ENCODE measurements at regions not wholly inside any gene's neighbourhood (a gene's known extent, or its start where the extent isn't known, plus 50 kb on each side); places are given as distances from the start of the nearest gene placed in this dataset.

DNA sequence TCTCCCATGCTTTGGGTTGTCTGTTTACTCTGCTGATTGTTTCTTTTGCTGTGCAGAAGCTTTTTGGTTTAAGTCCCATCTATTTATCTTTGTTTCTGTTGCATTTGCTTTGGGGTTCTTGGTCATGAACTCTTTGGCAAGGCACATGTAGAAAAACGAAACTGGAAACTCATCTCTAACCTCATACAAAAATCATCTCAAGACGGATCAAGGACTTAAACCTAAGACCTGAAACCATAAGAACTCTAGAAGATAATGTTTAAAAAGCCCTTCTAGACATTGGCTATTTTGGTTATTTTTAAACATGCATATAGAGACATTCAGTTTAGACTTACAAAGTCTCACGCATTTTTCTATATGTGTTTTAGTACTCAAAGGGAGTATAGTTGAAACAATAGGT lies 1164.3 kb upstream of the GYPC start:
- no peak for DNase-seq (ENCODE audit: low spot score)

DNA sequence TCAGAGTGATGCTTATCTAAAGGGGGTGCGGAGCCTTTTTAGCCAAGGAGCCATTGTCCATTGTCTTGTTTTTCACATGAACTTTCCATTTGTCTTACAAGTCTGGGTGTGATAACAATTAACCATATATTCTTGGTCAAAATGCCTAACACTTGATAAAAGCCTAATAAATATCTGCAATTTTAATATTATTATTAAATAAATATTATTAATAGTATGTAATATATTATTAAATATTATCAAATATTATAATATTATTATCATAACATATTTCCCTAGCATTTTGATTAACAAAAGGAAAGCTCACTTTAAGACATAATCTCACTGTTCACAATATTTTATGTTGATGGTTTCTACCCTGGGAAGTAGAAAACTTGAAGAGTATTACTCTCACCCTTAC lies 1143.6 kb upstream of the GYPC start:
- DNase-seq (ENCODE audit: low spot score), result no peak

DNA sequence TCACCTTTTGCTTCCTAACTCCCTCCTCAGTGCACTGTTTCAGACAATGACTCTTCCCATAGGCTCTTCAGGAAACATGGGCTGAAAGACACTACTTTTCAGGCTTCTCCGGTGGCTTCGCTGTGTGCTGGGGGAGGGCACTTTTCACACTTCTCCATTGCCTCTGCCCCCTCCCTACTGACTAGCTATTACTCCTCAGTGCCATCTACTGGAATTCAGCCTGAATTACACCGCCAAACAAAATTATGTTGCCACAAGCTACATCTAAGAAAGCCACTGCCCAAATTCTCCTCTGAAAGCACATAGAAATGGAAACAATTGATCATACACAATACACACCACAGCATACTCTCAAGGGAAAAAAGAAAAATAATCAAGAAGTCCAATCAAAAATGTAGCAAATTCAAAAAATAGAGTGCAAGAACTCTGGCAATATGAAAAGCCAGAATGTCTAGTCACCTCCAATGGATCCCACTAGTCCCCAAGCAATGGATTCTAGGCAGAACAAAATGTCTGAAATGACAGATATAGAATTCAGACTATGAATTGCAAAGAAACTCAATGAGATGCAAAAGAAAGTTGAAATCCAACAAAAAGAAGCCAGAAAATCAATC lies 1139.4 kb upstream of the GYPC start:
- no peak for DNase-seq (ENCODE audit: low spot score)

DNA sequence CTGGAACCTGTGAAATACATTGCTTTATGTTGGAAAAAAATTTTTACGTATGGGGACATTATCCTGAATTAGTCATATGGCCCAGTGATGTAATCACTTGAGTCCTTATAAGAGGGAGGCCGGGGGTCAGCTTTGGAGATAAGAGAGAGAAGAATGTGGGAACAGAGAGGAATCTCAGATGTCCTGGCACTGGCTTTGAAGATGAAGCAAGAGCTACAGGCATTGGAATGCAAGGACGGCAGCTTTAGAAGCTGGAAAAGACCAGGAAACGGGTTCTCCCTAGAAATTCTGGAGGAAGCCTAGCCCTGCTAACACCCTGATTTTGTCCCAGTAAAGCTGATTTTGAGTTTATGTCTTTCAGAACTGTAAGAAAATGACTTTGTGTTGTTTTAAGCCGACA lies 1129.9 kb upstream of the GYPC start:
- DNase-seq (ENCODE audit: low spot score), result no peak

DNA sequence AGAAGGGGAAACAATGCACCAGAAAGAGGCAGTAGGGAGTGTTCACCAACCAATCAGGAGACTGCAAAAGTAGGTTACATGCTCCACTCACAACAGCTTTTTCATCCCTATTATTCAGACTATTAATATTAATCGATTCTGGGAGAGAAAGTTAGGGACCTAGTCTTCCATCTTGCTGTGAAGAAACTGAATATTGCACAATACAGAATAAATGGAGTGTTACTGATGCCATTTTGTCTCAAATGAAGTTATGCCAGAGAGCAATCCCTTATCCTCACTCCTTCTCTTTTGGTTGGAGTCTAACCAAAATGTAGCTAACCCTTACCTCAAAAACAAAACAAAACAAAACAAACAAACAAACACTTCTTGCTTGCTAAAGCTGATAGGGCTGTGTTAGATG lies 1120.9 kb upstream of the GYPC start:
- no peak for DNase-seq (ENCODE audit: low spot score)

DNA sequence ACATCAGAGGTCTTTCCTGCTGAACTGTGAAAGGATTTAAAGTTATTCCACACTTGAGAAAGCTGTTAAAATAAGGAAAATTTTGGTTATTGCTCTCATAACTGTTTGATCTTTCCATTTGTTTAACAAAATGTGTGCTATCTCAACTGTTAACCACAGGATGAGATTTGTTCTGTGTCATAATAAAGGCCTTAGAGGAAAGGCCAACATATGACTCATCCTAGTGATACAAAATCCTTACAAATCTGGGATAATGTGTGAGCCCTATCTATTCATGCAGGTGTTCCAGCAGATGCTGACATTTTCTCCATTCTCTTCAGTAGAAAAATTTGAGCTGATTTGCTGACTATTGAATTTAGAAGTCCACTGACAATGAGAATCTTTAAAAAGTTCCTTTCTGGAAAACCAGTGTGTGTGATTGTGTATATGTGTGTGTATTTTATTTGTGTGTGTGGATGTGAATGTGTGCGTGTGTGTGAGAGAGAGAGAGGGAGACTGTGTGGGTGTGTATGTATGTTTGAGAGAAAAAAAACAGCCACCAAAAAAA lies 1111.9 kb upstream of the GYPC start:
- no peak for DNase-seq (ENCODE audit: low spot score)

DNA sequence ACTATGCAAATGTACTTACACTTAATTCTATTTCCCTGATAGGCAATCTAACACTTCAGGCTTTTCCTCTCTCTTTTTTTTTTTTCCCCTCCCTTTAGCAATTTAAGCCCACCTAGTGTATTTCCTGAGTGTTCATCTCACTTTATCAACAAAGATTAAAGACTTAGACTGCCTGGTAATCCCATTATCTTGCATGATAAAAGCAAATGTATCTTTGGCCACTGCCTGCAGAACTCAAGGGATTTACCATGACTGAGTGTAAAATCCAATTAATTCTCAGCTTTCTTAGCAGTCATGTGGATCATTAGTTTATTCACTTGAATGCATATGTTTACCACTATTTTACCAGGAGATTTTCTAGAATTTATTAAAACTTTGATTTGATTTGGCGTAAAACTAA lies 1102.2 kb upstream of the GYPC start:
- no peak for DNase-seq (ENCODE audit: low spot score)

DNA sequence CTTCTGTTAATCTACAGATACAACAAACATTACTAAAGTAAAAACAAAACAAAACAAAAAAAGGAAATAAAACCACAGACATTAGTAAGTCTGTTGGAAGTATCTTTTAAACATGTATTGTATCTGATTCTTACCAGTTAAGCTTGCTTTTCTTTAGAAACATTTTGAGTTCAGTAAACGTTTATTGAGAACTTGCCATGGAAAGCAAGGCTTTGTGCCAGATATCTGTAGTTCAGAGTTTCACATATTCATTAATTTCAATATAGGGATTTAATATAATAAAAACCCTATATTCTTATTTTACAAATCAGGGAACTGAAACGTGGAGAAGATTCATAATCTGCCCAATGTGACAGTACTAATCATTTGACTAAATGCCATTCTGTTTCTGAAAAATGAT lies 1101.0 kb upstream of the GYPC start:
- DNase-seq (ENCODE audit: low spot score), result no peak

DNA sequence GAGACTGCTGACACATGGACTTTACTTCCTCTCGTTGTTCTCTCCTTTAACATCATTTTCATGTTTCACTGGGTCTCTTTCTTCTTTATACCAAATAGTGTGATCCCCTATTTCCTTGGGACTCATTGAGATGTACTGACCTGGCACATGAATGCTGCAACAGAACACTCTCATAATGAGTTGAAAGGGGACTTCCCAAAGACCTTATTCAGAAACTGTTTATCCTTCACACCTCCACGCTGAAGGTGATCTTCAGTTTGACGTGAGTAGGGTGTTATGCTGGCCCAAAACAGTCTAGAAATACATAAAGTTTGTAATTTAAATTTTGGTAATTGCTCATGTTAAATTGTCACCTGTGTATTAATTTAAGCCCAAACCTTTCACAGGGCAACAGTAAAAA lies 1096.8 kb upstream of the GYPC start:
- DNase-seq (ENCODE audit: low spot score), result no peak

DNA sequence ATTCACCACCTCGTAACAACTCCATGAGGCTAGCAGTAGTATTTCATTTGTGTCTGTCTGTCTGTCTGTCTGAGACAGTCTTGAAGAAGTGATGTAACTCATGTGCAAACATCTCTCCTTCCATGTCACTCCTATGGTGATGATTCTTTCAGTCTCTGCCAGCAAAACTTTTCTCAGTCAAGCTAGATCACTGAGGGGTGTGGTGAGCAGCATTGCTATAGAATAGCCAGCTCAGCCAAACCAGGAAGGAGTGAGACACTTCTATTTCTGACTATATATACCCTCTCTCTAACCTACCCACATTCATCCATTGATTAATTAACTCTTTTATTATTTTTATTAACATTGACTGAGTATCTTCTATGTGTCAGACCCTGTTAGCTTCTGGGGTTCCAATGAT lies 1095.1 kb upstream of the GYPC start:
- DNase-seq (ENCODE audit: low spot score), result no peak

DNA sequence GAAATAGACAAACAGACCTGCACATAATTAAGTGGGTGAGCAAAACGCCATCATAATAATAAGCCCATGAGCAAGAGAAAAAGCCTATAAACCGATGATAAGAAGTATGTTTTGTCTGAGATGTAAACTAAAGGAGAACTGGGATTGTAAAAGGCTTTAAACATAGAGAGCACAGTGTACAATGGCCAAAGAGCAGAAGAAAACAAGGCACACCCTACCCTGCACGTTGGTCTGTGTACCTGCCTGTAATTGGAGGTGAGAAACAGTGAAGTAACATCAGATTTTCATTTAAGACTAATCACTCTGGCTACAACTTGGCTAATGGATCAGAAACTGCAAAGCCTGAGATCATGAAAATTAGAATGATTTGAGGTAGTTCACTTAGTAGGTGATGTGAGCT lies 1094.7 kb upstream of the GYPC start:
- no peak for DNase-seq (ENCODE audit: low spot score)

DNA sequence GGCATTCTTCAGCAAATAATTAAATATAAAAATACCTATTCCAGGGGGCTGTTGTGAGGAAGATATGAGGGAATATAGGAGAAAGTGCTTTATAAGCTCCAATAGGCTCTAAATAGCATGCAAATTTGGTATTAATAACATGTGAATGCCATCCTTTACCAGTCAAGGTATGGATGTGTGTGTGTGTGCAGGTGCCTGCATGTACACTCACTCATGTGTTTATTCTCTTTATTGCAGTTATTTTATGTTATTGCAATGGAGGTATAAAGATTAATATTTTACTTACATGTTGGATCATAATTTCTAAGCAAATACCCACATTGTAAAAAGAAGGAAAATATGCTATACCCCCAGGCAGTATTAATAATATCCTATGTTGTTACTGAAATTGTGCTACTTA lies 1093.0 kb upstream of the GYPC start:
- DNase-seq (ENCODE audit: low spot score), result no peak

DNA sequence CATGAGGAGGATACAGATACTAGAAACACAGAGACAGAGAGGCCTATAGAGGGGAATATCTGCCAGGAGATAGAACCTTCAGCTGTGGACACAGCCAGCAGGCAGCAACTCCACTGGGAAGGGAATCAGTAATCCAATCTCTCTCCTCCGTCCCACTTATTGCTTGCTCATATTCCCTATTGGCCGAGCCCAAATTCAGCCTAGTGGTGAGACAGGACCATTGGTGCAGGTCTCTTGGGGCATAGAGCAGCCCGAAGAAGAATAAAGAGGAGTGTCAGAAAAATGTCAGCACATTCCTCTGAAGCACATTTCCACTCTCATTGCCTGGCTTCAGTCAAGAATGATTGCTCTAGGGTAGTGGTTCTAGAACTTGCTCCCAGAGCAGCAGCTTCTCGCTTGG lies 1091.5 kb upstream of the GYPC start:
- DNase-seq (ENCODE audit: low spot score), result no peak

DNA sequence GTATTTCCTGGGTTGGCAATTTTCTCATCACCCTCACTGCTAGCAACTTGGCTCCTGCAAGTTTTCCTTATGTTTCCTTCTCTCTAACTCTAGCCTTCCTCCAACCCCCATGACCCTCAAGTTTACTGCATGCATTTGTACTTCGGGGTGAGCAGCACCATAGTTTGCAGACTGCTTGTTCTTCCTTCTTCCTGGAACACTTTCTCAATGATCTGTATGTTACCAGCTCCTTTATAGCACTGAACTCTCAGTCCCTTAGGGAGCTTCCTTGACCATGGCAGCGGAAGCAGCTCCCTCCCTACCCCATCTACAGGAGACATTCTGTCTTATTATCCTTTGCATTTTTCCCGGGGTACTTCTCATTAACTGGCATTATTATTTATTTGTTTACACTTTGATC lies 1089.5 kb upstream of the GYPC start:
- DNase-seq (ENCODE audit: low spot score), result no peak

DNA sequence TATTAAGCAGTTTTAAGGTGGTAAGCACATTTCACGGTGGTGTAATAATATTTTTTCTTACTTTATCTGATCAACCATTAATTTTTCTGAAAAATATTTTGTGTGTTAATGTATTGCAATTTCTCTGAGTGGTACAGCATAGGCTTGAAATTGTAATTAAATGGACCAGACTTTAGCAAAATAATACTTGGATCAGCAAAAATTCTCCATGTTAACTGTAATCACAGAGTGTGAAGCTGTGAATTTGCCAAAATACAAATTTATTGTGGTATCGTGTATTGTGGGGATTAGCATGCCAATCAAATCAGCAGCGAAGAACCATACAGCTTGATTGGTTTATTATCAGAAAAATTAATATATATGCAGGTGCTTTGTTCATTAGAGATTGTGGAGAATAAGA lies 1088.9 kb upstream of the GYPC start:
- no peak for DNase-seq (ENCODE audit: low spot score)

DNA sequence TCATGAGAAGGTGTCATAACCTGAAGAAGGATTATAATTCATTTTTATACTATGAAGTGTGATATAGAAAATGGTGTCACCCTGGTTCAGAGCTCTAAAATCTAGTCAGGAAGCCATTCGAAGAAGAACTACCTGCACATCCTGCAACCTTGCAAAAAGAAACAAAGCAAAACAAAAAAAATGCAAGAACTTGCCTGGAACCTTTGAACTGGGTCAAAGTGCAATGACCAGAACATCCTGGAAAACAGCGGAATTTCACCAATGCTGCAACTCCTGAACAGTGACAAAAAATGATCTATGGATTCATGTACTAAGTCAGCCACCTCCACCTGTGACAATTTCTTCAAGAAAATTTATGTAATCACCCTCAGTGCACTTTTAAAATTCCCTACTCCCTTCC lies 1083.3 kb upstream of the GYPC start:
- DNase-seq (ENCODE audit: low spot score), result no peak

DNA sequence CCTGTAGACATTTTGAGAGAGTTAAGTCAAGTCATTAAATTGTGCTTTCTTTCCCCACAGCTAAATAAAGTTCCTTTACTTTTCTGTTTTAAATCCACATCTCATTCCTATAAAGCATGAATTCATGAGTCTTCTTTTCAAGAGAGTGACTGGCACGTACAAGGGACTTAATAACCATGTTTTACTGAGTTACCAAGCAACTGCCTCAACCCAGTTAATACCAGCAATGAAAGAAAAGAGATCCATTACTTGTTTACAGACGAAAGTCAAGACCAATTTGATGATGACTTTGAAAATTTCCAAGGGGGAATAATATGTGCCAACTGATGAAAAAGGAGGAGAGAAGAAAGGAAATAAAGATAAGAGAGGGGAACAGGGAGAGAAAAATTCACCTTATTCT lies 1082.5 kb upstream of the GYPC start:
- DNase-seq (ENCODE audit: low spot score), result no peak

DNA sequence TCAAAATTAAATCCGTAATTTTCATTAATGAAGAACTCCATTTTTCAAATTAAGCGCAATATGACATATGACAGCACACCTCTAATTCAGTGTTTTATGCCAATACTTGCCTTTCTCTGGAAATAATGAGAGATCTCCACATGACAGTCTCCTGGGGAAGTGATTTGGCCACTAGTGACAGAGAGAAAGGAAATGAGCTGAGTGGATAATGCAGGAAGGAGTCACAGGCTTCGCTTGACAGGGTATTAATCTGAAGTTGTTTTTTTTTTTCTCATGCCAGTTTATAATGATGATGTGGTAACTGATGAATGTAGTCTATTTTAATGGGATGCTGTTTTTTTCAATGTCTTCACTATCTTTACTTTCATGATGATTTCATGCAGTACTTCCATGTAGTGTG lies 1079.4 kb upstream of the GYPC start:
- DNase-seq (ENCODE audit: low spot score), result no peak

DNA sequence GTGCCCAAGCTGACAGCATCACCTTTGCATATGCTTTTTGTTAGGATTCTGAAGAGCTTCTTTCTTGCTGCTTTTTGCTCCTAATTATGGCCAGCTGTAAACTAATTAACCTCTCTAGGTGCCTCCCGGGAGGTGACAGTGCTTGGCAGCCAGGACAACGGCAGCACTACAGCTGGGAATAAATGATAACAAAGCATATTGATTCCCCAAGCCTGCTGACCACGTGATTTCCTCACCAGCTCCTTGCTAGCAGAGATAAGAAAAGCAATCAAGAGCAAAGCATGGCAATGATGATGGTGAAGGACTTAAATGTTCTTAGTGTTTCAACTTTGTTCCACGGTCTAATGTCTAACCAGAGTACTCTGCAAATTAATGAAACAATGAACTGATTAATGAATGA lies 1074.4 kb upstream of the GYPC start:
- DNase-seq (ENCODE audit: low spot score), result no peak

DNA sequence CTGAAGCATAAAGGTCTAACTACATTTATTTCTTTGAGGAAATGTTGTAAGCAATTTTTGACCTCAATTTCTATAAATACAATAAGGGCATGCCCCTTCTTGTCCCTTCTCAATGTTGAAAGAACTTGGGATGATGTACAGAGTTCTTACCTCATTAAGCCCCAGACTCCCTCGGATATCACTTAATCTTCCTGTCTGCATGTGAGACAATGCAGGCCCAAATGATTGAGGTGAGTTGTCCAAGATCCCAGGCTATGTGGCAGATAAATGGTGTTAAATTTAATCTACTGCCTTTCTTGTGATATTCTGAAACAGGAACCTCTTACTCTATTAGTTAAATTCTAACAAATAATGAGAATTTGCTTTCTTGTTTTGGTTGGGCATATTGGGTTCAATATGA lies 1073.4 kb upstream of the GYPC start:
- DNase-seq (ENCODE audit: low spot score), result no peak

DNA sequence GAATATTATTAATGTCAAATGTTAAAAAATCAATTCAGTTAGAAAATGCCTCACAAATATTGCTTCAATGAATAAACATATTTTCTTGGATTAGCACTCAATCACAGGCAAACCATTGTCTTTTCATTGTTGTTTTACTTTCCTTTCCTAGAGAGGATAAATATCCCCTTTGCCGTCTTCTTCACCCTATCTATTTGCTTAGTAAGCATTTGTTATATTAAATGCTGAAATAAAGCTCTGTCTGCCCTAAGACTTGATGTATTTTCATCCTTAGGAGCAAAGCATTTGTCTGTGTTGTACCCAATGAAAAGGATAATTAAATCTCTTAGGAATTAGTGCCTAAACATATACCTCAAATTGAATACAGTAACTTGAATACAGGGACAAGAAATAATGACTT lies 1071.2 kb upstream of the GYPC start:
- DNase-seq (ENCODE audit: low spot score), result no peak

DNA sequence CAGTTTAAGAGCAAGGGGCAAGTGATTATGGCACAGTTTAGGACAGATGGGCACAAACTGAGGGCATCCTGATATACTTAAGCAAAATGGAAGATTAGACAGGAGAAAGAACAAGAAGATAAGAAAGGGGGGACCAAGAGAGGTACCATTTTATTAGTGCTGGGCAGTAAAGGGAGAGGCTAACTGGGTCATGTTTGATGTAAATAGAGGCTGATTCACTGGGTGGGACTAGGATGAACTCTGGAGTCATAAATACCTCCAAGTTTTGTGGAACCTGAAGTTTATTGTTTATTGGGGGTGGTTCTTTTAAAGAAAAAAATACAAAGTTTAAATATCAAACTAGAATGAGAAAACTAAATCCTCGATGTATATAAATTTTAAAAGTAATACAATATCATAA lies 1067.2 kb upstream of the GYPC start:
- DNase-seq (ENCODE audit: low spot score), result no peak

DNA sequence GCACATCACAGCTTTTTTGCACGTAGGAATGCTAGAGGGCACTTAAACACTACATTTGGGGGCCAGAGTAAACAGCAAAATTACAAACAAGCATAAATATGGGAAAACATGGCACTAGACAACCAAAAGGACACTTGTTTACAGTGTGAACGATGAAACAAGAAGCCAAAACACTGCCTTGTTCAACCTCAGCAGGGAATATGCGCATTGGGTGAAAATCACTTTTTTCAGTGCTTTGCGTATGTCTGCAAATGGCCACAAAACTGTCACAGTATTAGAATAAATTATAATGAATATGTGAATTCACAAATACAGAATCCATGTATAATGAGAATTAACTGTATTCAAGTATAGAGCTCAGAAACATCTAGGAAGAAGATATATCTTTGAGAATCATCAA lies 1064.0 kb upstream of the GYPC start:
- no peak for DNase-seq (ENCODE audit: low spot score)

DNA sequence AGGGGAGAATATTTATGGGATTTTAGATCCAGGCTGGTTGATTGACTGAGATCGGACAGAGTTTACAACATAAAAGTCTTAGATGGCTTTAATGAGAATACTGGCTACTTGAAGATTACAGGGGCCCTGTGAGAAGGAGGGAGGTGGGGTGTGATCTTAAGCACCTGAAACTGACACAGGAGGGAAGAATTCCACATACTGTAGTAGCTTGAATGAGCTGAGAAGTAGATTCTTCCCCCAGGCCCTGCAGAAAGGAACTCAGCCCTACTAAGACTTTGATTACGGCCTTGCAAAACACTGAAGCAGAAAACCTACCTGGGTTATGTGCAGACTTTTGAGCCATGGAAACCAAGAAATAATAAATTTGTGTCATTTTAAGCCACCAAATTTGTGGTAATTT lies 1062.9 kb upstream of the GYPC start:
- no peak for DNase-seq (ENCODE audit: low spot score)

DNA sequence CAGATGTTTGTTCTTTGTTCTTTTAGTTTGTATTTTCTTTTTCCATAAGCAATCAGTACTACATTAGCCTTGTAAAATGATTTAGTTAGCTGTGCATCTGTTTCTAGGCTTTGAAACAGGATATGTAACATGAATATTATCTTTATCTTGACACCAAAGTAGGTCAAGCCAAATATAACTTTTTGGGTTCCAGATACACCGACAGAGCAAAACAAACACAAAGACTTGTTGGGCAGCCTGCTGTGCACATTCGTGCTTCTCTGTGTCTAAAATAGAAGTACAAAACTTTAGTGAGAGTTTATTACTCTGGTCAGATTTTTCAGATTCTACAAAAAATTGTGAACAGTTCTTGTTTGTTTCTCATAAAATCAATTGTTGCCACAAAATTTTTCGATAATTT lies 1059.3 kb upstream of the GYPC start:
- DNase-seq (ENCODE audit: low spot score), result no peak

Measured in putamen (tissue), 1 donor.